ENCODE measurements at regions not wholly inside any gene's neighbourhood (a gene's known extent, or its start where the extent isn't known, plus 50 kb on each side); places are given as distances from the start of the nearest gene placed in this dataset.

DNA sequence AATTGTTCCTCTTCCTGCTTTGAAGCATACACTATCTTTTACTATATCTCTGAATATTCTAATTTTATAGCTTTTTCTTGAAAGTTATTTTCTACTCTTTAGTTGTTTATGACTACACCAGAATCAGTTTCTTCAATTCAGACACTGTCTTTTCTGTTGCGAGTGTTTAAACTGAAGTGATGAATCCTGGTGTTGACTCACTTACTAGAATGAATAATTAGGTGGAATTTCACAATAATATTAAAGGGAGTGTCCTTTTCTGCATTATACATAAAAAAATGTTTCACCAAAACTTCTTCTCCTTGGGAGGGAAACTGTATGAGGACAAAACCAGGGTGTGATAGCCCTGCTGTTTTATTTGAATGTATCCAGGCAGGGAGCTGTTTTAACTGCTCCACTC, 1383.1 kb downstream of the C4orf33 start:
- intact Hi-C loops (cut with DNase I), result no loop called here
- H3K4me3 ChIP-seq, result no peak overlapping the region
- H3K36me3 ChIP-seq, result no peaks in the 10 kb centered on the region
- TF ChIP-seq, protein P1, sequence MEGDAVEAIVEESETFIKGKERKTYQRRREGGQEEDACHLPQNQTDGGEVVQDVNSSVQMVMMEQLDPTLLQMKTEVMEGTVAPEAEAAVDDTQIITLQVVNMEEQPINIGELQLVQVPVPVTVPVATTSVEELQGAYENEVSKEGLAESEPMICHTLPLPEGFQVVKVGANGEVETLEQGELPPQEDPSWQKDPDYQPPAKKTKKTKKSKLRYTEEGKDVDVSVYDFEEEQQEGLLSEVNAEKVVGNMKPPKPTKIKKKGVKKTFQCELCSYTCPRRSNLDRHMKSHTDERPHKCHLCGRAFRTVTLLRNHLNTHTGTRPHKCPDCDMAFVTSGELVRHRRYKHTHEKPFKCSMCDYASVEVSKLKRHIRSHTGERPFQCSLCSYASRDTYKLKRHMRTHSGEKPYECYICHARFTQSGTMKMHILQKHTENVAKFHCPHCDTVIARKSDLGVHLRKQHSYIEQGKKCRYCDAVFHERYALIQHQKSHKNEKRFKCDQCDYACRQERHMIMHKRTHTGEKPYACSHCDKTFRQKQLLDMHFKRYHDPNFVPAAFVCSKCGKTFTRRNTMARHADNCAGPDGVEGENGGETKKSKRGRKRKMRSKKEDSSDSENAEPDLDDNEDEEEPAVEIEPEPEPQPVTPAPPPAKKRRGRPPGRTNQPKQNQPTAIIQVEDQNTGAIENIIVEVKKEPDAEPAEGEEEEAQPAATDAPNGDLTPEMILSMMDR (IDR thresholded peaks at IDR 0.05), result no peak
- no peaks in the 10 kb centered on the region for H3K27me3 ChIP-seq (ENCODE audit: low read depth)
- no peak for DNase-seq
- H3K9me3 ChIP-seq, result no peaks in the 10 kb centered on the region
- ATAC-seq, result no peak
- H3K27ac ChIP-seq, result no peak overlapping the region
- H3K4me1 ChIP-seq, result no peaks in the 10 kb centered on the region

DNA sequence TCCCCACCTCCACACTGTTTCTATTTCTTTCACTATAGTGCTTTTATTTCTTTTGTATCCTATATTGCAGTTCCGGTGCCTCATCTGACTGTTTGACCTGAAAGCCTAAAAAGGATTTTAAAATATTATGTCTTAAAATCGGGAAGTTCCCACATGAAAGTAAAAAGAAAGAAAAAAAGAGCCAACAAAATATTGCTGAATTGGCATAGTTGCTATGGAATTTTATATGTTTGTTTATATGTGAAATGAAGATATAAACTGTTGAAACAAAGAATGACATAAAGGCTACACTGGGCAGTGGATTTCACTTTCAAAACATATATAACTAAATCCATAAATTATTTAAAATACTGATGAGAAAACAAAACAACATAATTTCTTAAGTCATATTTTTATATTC, 1383.7 kb downstream of the C4orf33 start:
- intact Hi-C loops (cut with DNase I), result no loop called here
- Histone ChIP-seq H3K27me3 (ENCODE audit: low read depth) (no peaks in the 10 kb centered on the region), H3K9me3 (no peaks in the 10 kb centered on the region), H3K27ac (no peak overlapping the region), H3K4me1 (no peaks in the 10 kb centered on the region), H3K4me3 (no peak overlapping the region), H3K36me3 (no peaks in the 10 kb centered on the region)
- DNase-seq, result no peak
- ATAC-seq, result no peak
- TF ChIP-seq, protein P1 (IDR thresholded peaks at IDR 0.05), result no peak

DNA sequence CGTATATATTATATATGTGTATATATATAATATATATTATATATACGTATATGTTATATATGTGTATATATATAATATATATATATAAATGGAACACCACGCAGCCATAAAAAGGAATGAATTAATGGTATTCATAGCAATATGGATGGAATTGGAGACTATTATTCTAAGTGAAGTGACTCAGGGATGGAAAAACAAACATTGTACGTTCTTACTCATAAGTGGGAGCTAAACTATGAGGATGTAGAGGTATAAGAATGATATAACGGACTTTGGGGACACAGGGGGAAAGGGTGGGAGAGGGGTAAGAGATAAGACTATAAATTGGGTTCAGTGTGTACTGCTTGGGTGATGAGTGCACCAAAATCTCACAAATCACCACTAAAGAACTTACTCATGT, 1388.9 kb downstream of the C4orf33 start:
- TF ChIP-seq, protein P1 (IDR thresholded peaks at IDR 0.05), result no peak
- DNase-seq (no peak), ATAC-seq (no peak)
- intact Hi-C loops (cut with DNase I), result no loop called here
- Histone ChIP-seq H3K4me1 (no peaks in the 10 kb centered on the region), H3K36me3 (no peaks in the 10 kb centered on the region), H3K27me3 (ENCODE audit: low read depth) (no peaks in the 10 kb centered on the region), H3K4me3 (no peak overlapping the region), H3K9me3 (no peaks in the 10 kb centered on the region), H3K27ac (no peak overlapping the region)

- no peaks in the 10 kb centered on the region for H3K36me3 ChIP-seq
- TF ChIP-seq, protein P1 (IDR thresholded peaks at IDR 0.05), result no peak
- DNase-seq, result no peak
- H3K4me1 ChIP-seq, result no peaks in the 10 kb centered on the region
- no peaks in the 10 kb centered on the region for H3K9me3 ChIP-seq
- no peak overlapping the region for H3K27ac ChIP-seq
- intact Hi-C loops (cut with DNase I), result no loop called here
- no peak for ATAC-seq
- H3K27me3 ChIP-seq (ENCODE audit: low read depth), result no peaks in the 10 kb centered on the region
- H3K4me3 ChIP-seq, result no peak overlapping the region
Observed at GRCh38 chr4:130485371-130485770, 1389.4 kb downstream of the C4orf33 start.

DNA sequence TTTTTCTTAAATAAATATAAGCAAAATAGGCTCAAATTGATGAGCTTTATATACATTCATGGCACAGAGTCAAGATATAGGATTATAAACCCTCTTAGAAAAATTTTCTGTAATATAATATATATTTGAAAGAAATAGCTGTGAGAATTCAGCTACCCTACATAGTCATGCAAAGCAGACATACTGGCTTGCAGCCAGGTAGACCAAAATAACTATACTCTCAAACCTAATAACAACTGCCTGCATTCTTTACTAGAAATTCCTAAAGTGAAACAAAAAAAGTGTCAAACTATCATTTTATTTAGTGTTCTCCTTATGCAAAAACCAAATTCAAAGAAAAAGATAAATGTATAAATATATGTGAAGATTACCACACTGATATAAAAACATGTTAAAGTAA, 1390.2 kb downstream of the C4orf33 start:
- Histone ChIP-seq H3K4me1 (no peaks in the 10 kb centered on the region), H3K27ac (no peak overlapping the region), H3K36me3 (no peaks in the 10 kb centered on the region), H3K9me3 (no peaks in the 10 kb centered on the region), H3K4me3 (no peak overlapping the region), H3K27me3 (ENCODE audit: low read depth) (no peaks in the 10 kb centered on the region)
- DNase-seq, result no peak
- intact Hi-C loops (cut with DNase I), result no loop called here
- no peak for ATAC-seq
- TF ChIP-seq, protein P1 (IDR thresholded peaks at IDR 0.05), result no peak

DNA sequence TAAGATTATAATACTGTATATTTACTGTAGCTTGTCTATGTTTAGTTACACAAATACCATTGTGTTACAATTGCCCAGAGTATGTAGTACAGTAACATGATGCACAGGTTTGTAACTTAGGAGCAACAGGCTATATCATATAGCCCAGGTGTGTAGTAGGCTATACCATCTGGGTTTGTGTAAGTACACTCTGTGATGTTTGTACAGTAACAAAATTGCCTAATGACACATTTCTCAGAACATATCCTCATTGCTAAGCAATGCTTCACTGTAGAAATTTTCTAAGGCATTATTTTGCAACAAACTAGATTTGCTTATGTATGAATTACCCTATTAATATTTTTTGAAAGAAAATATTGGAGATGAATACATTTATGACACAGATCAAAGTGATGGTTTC, 1390.9 kb downstream of the C4orf33 start:
- DNase-seq, result no peak
- Histone ChIP-seq H3K36me3 (no peaks in the 10 kb centered on the region), H3K9me3 (no peaks in the 10 kb centered on the region), H3K4me1 (no peaks in the 10 kb centered on the region), H3K27ac (no peak overlapping the region), H3K4me3 (no peak overlapping the region), H3K27me3 (ENCODE audit: low read depth) (no peaks in the 10 kb centered on the region)
- TF ChIP-seq, protein P1 (IDR thresholded peaks at IDR 0.05), result no peak
- intact Hi-C loops (cut with DNase I), result no loop called here
- no peak for ATAC-seq

Measured in lower lobe of right lung (tissue), 2 donors.